22Rv1 (cell line): ENCODE measurements at regions not wholly inside any gene's neighbourhood (a gene's known extent, or its start where the extent isn't known, plus 50 kb on each side); places are given as distances from the start of the nearest gene placed in this dataset.
"Not testable (repeated sequence)": the region's sequence is repeated elsewhere in the genome, so short reads cannot be mapped to it uniquely, and the experiment has no call there.

Experiments used
- H3K27ac ChIP-seq: fragments of 450-650 bp; 2 replicates; pipeline ENCODE4 v1.5.1; 2017
- CTCF ChIP-seq: fragments of 450-650 bp; IDR thresholded peaks from 2 replicates; pipeline ENCODE4 v1.5.1; 2017; ENCODE audit warnings: mild to moderate bottlenecking
- ZFX ChIP-seq: fragments of 450-650 bp; IDR thresholded peaks from 2 replicates; pipeline ENCODE4 v1.6.1; 2017; ENCODE audit warnings: antibody characterized with exemption, borderline replicate concordance

GRCh38 chr5:66277981-66278380, 133.9 kb downstream of the SREK1 start:
- no peak for TF ChIP-seq ZFX
- TF ChIP-seq CTCF: no peak

GRCh38 chr5:66281294-66281693, 137.2 kb downstream of the SREK1 start:
- no peak for TF ChIP-seq CTCF
- no peak for TF ChIP-seq ZFX
- no peak overlapping the region for H3K27ac ChIP-seq

More at GRCh38 chr5:66277981-66278380, 133.9 kb downstream of the SREK1 start:
- no peak overlapping the region for H3K27ac ChIP-seq

- no peak for TF ChIP-seq ZFX
- no peak for TF ChIP-seq CTCF
These were observed 140.7 kb downstream of the SREK1 start for GRCh38 chr5:66284588-66285342.

GRCh38 chr5:66285343-66285922, 141.3 kb downstream of the SREK1 start:
- TF ChIP-seq CTCF (no peak), ZFX (no peak)
- no peak overlapping the region for H3K27ac ChIP-seq

More at GRCh38 chr5:66284588-66285342, 140.7 kb downstream of the SREK1 start:
- H3K27ac ChIP-seq: no peak overlapping the region

GRCh38 chr5:66291771-66292170, 147.7 kb downstream of the SREK1 start:
- TF ChIP-seq CTCF (no peak), ZFX (no peak)
- H3K27ac ChIP-seq: no peak overlapping the region

- H3K27ac ChIP-seq: not testable (repeated sequence)
These were observed 149.8 kb downstream of the SREK1 start for GRCh38 chr5:66293851-66294250.

- TF ChIP-seq ZFX: no peak
- TF ChIP-seq CTCF: no peak
- H3K27ac ChIP-seq: no peak overlapping the region
These were observed 155.4 kb downstream of the SREK1 start for GRCh38 chr5:66299463-66299862.
